GF-D8 (cell line): ENCODE measurements at regions not wholly inside any gene's neighbourhood (a gene's known extent, or its start where the extent isn't known, plus 50 kb on each side); places are given as distances from the start of the nearest gene placed in this dataset.
"Not testable (repeated sequence)": the region's sequence is repeated elsewhere in the genome, so short reads cannot be mapped to it uniquely, and the experiment has no call there.

Source experiments
- DNase-seq: peaks from one replicate; lab custom pipeline; 2025; lab: John Stamatoyannopoulos, UW

GRCh38 chr12:20125276-20125798 is 243.0 kb upstream of the PDE3A start:
- DNase-seq: no peak

GRCh38 chr12:20126601-20127000 is 241.7 kb upstream of the PDE3A start:
- DNase-seq: no peak

GRCh38 chr12:20127413-20127812 is 240.9 kb upstream of the PDE3A start:
- no peak for DNase-seq

- DNase-seq: no peak
Measured at GRCh38 chr12:20128928-20129327, 239.4 kb upstream of the PDE3A start.

GRCh38 chr12:20132818-20133217 is 235.5 kb upstream of the PDE3A start:
- DNase-seq: no peak

GRCh38 chr12:20134652-20135051 is 233.7 kb upstream of the PDE3A start:
- DNase-seq: no peak

GRCh38 chr12:20140751-20141150 is 227.6 kb upstream of the PDE3A start:
- no peak for DNase-seq

- DNase-seq: no peak
Measured at GRCh38 chr12:20142316-20142715, 226.0 kb upstream of the PDE3A start.

GRCh38 chr12:20142956-20143355 is 225.4 kb upstream of the PDE3A start:
- DNase-seq: no peak

GRCh38 chr12:20144341-20144740 is 224.0 kb upstream of the PDE3A start:
- DNase-seq: no peak

- no peak for DNase-seq
Measured at GRCh38 chr12:20148241-20148640, 220.1 kb upstream of the PDE3A start.

GRCh38 chr12:20150835-20151422 is 217.4 kb upstream of the PDE3A start:
- no peak for DNase-seq

- DNase-seq: no peak
Measured at GRCh38 chr12:20154052-20154451, 214.3 kb upstream of the PDE3A start.

GRCh38 chr12:20155374-20155773 is 213.0 kb upstream of the PDE3A start:
- no peak for DNase-seq

- not testable (repeated sequence) for DNase-seq
Measured at GRCh38 chr12:20160899-20161298, 207.4 kb upstream of the PDE3A start.

- DNase-seq: no peak
Measured at GRCh38 chr12:20174528-20175175, 193.7 kb upstream of the PDE3A start.

- no peak for DNase-seq
Measured at GRCh38 chr12:20175704-20176388, 192.5 kb upstream of the PDE3A start.

GRCh38 chr12:20181416-20182180 is 186.7 kb upstream of the PDE3A start:
- DNase-seq: no peak

- no peak for DNase-seq
Measured at GRCh38 chr12:20183563-20183962, 184.8 kb upstream of the PDE3A start.

- no peak for DNase-seq
Measured at GRCh38 chr12:20184514-20184913, 183.8 kb upstream of the PDE3A start.

GRCh38 chr12:20187456-20187855 is 180.9 kb upstream of the PDE3A start:
- no peak for DNase-seq

- no peak for DNase-seq
Measured at GRCh38 chr12:20188930-20189653, 179.2 kb upstream of the PDE3A start.
